ENCODE measurements at regions not wholly inside any gene's neighbourhood (a gene's known extent, or its start where the extent isn't known, plus 50 kb on each side); places are given as distances from the start of the nearest gene placed in this dataset.

DNA sequence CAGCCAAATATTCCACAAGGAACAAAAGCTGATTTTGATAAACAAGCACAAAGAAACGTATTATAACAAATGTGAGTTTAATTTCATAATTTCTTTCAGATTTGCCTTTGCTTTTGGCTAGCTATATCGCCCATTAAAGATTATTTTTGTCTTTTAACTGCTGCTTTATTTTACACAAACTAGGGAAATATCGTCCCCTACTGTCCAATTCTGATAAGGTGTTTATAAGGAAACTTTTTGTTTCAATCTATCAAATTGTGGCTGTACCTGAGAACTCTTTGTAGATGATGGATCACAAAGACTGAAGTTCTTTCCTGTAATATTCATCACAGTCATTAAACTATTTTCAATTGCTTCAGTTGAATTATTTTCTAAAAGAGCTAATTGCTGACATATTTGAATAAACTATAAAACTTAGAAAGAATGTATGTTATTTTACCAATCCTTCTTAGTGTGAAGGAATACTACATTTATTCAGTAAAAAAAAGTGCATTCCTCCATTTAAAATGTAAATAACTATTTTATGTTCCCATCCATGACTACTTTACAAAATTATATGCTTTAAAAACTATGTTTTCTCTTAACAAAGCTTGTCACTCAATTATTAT lies 431.3 kb upstream of the ITGA1 start:
- H2BK120ac ChIP-seq (replicated peaks; ENCODE audit: low read depth, low read length): no peak overlapping the region
- H3K23me2 ChIP-seq (ENCODE audit: low read depth, low read length): no peaks in the 10 kb centered on the region
- H3K4ac ChIP-seq (replicated peaks; ENCODE audit: insufficient read length, low read depth, low read length): no peak overlapping the region
- no peak overlapping the region for H4K5ac ChIP-seq (ENCODE audit: insufficient read length, low read depth, low read length)
- H2BK5ac ChIP-seq (ENCODE audit: low read depth, low read length): no peak overlapping the region
- H3K27ac ChIP-seq (ENCODE audit: low read depth, low read length): no peak overlapping the region
- H3K14ac ChIP-seq (ENCODE audit: insufficient read length): no peak overlapping the region
- no peak overlapping the region for H2AFZ ChIP-seq (ENCODE audit: low read length)
- no peak overlapping the region for H3K9ac ChIP-seq (replicated peaks in 1 of 4; ENCODE audit: extremely low read depth in 1 of 4, low read depth in 3 of 4, low read length in 3 of 4)
- H3K9me3 ChIP-seq (ENCODE audit: insufficient read depth in 2 of 2, low read depth in 1 of 2, low read length in 1 of 2): no peaks in the 10 kb centered on the region
- H2BK15ac ChIP-seq (ENCODE audit: low read length): no peak overlapping the region
- no peak overlapping the region for H3K23ac ChIP-seq (ENCODE audit: insufficient read length)
- no peaks in the 10 kb centered on the region for H3K79me1 ChIP-seq (ENCODE audit: low read depth, low read length)
- H3K56ac ChIP-seq (replicated peaks; ENCODE audit: insufficient read length, low read depth, low read length): no peak overlapping the region
- no peak for DNase-seq (ENCODE audit: low read depth in 1 of 2, low spot score in 2 of 2)
- no peak overlapping the region for H3K4me2 ChIP-seq (ENCODE audit: insufficient read depth in 1 of 2, low read depth in 2 of 2, low read length in 2 of 2)
- peaks cover 0 to 2% (median 0%) of the 10 kb centered on the region in 4 experiments; a peak in 1 of 7 replicates for H3K27me3 ChIP-seq (replicated peaks in 1 of 4; ENCODE audit: control insufficient read depth in 3 of 4, extremely low read depth in 1 of 4, insufficient read depth in 3 of 4, low read length in 3 of 4)
- FAIRE-seq: no peak
- H4K20me1 ChIP-seq (replicated peaks in 1 of 2; ENCODE audit: control insufficient read depth in 1 of 2, insufficient read depth in 2 of 2, low read length in 2 of 2): no peaks in the 10 kb centered on the region
- H3K79me2 ChIP-seq (ENCODE audit: control insufficient read depth in 1 of 2, insufficient read depth in 2 of 2, low read length in 2 of 2): no peaks in the 10 kb centered on the region
- no peaks in the 10 kb centered on the region for H3K36me3 ChIP-seq (ENCODE audit: control insufficient read depth in 2 of 4, insufficient read depth in 4 of 4, low read length in 3 of 4)
- WGBS, 2 experiments (ENCODE audit: extremely low coverage in 1 of 2, insufficient coverage in 1 of 2, insufficient read length in 1 of 2, insufficient replicate concordance in 2 of 2, low coverage in 1 of 2, low lambda C conversion rate in 2 of 2, missing lambda C conversion rate in 1 of 2): 60% methylated on average over 3 of the region's 3 CpGs; no CpG with 5 or more reads in 1 of the 2 experiments
- H4K91ac ChIP-seq (replicated peaks; ENCODE audit: insufficient read length, low read length): no peak overlapping the region
- H3K18ac ChIP-seq (ENCODE audit: extremely low read depth, low read length): no peak overlapping the region
- H2BK12ac ChIP-seq (ENCODE audit: low read depth, low read length): no peak overlapping the region
- H3K4me1 ChIP-seq (replicated peaks in 1 of 4; ENCODE audit: control insufficient read depth in 3 of 4, insufficient read depth in 4 of 4, low read length in 3 of 4): no peaks in the 10 kb centered on the region
- ChIA-PET CTCF (ENCODE audit: partially characterized antibody) (interaction anchor here (1.3 to 1.8 kb wide), 5 partner anchors 9 to 1393 kb away, joined by 3 to 6 read pairs (median 3); no protein-coding TSS in a partner anchor), POLR2A (ENCODE audit: partially characterized antibody) (no interaction called here)
- H2AK5ac ChIP-seq (ENCODE audit: low read depth, low read length): no peak overlapping the region
- no peak overlapping the region for H3K4me3 ChIP-seq (ENCODE audit: extremely low read depth in 1 of 4, insufficient read depth in 2 of 4, low read depth in 3 of 4, low read length in 4 of 4)
- H4K8ac ChIP-seq (ENCODE audit: extremely low read depth, insufficient read depth, low read length): no peak overlapping the region
- no peak overlapping the region for H2BK20ac ChIP-seq (ENCODE audit: low read length)
- TF ChIP-seq SP4 (IDR thresholded peaks at IDR 0.05; ENCODE audit: low read length) (no peak), KDM5A (IDR thresholded peaks at IDR 0.05; ENCODE audit: low read length) (no peak), YY1 (IDR thresholded peaks at IDR 0.05; ENCODE audit: low read depth, low read length) (no peak), CTBP2 (IDR thresholded peaks at IDR 0.05; ENCODE audit: borderline replicate concordance, insufficient read depth, insufficient read length, low read length) (no peak), SP2 (IDR thresholded peaks at IDR 0.05; ENCODE audit: low read length) (no peak), SRF (IDR thresholded peaks at IDR 0.05; ENCODE audit: low read depth, low read length) (no peak), GABPA (IDR thresholded peaks at IDR 0.05; ENCODE audit: borderline replicate concordance, insufficient read depth, low read length) (no peak)
- TF ChIP-seq, protein P1, sequence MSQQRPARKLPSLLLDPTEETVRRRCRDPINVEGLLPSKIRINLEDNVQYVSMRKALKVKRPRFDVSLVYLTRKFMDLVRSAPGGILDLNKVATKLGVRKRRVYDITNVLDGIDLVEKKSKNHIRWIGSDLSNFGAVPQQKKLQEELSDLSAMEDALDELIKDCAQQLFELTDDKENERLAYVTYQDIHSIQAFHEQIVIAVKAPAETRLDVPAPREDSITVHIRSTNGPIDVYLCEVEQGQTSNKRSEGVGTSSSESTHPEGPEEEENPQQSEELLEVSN (IDR thresholded peaks at IDR 0.05): no peak
- TF ChIP-seq, protein P2, sequence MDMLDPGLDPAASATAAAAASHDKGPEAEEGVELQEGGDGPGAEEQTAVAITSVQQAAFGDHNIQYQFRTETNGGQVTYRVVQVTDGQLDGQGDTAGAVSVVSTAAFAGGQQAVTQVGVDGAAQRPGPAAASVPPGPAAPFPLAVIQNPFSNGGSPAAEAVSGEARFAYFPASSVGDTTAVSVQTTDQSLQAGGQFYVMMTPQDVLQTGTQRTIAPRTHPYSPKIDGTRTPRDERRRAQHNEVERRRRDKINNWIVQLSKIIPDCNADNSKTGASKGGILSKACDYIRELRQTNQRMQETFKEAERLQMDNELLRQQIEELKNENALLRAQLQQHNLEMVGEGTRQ (IDR thresholded peaks at IDR 0.05; ENCODE audit: low read length): no peak

Measured in H1 (cell line).